ENCODE measurements at regions not wholly inside any gene's neighbourhood (a gene's known extent, or its start where the extent isn't known, plus 50 kb on each side); places are given as distances from the start of the nearest gene placed in this dataset.

- TF ChIP-seq MXI1 (IDR thresholded peaks at IDR 0.05; ENCODE audit: low read depth, low read length) (no peak), MAX (IDR thresholded peaks at IDR 0.05; ENCODE audit: low read depth) (no peak), SMC3 (IDR thresholded peaks at IDR 0.05; ENCODE audit: low read depth, low read length) (no peak), CTCF (IDR thresholded peaks at IDR 0.05) (no peak), SIN3A (IDR thresholded peaks at IDR 0.05; ENCODE audit: borderline replicate concordance, low read depth, low read length) (no peak), CHD2 (IDR thresholded peaks at IDR 0.05; ENCODE audit: low read length, partially characterized antibody) (no peak)
These were observed 128.1 kb downstream of the ASCL1 start for GRCh38 chr12:103085541-103085940.
